ENCODE measurements at regions not wholly inside any gene's neighbourhood (a gene's known extent, or its start where the extent isn't known, plus 50 kb on each side); places are given as distances from the start of the nearest gene placed in this dataset.

- Mint-ChIP-seq H3K27ac (no peak overlapping the region), H3K4me1 (ENCODE audit: low read depth) (no peaks in the 10 kb centered on the region), H3K27me3 (no peaks in the 10 kb centered on the region), H3K9me3 (no peaks in the 10 kb centered on the region), H3K4me3 (no peak overlapping the region), H3K36me3 (no peaks in the 10 kb centered on the region)
- DNase-seq: no peak
- ChIA-PET POLR2A (no interaction called here), CTCF (no interaction called here)
- intact Hi-C loops (cut with micrococcal nuclease): no loop called here
Measured at GRCh38 chr14:71230897-71231296, 323.6 kb downstream of the PCNX1 start.

- Mint-ChIP-seq H3K27ac (no peak overlapping the region), H3K9me3 (no peaks in the 10 kb centered on the region), H3K4me3 (no peak overlapping the region), H3K36me3 (no peaks in the 10 kb centered on the region), H3K4me1 (ENCODE audit: low read depth) (no peaks in the 10 kb centered on the region), H3K27me3 (no peaks in the 10 kb centered on the region)
- peak; percentile 16 for DNase-seq
- intact Hi-C loops (cut with micrococcal nuclease): no loop called here
- ChIA-PET POLR2A (no interaction called here), CTCF (no interaction called here)
Measured at GRCh38 chr14:71231521-71232393, 324.5 kb downstream of the PCNX1 start.

DNA sequence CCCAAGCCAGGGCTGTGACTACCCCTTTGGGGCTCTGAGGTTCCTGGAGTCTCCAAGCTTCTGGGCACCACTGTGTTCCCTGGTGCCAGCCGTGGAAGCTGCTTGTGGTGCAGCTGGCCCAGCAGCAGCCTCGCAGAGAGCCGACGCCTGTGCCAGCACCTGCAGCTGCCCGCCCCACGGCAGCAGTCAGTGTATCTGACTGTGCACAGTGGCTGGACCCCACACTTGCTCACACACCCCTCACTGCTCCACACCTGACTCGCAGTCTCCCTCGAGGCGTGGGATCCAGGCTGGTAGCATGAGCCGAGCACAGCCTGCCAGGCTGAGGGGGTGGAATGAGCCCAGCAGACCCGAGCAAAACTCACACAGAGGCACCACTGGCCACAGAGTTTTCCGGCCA lies 325.2 kb downstream of the PCNX1 start:
- H3K4me3 Mint-ChIP-seq: no peak overlapping the region
- H3K4me1 Mint-ChIP-seq (ENCODE audit: low read depth): no peaks in the 10 kb centered on the region
- no peaks in the 10 kb centered on the region for H3K27me3 Mint-ChIP-seq
- H3K36me3 Mint-ChIP-seq: no peaks in the 10 kb centered on the region
- H3K9me3 Mint-ChIP-seq: no peaks in the 10 kb centered on the region
- intact Hi-C loops (cut with micrococcal nuclease): no loop called here
- POLR2A ChIA-PET: no interaction called here
- no peak overlapping the region for H3K27ac Mint-ChIP-seq
- no peak for DNase-seq
- CTCF ChIA-PET: no interaction called here

GRCh38 chr14:71235875-71236274 lies 328.6 kb downstream of the PCNX1 start:
- Mint-ChIP-seq H3K9me3 (no peaks in the 10 kb centered on the region), H3K36me3 (no peaks in the 10 kb centered on the region), H3K4me1 (ENCODE audit: low read depth) (no peaks in the 10 kb centered on the region), H3K4me3 (no peak overlapping the region), H3K27me3 (no peaks in the 10 kb centered on the region), H3K27ac (no peak overlapping the region)
- intact Hi-C loops (cut with micrococcal nuclease): no loop called here
- POLR2A ChIA-PET: no interaction called here
- DNase-seq: no peak
- CTCF ChIA-PET: interaction anchor here (0.6 kb wide), 1 partner anchor 63 kb away, joined by 3 read pairs; no protein-coding TSS in a partner anchor

DNA sequence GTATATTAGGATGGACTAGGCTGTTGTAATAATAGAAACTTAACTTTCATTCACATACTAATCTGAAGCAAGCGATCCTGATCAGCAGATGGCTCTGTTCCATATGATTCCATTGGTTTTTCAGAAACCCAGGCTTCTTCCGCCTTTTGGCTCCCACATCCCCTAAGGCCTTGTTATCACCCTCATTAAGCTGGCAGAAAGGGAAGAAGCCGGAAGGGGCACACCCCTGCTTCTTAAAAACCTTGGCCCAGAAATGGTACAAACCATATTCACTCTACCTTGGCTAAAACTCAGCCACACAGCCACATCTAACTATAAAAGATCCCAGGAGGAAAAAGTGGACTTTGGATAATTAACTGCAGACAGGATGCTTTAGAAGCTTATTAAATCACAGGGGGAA lies 329.2 kb downstream of the PCNX1 start:
- H3K4me3 Mint-ChIP-seq: no peak overlapping the region
- H3K27ac Mint-ChIP-seq: no peak overlapping the region
- no peaks in the 10 kb centered on the region for H3K9me3 Mint-ChIP-seq
- POLR2A ChIA-PET: no interaction called here
- no peaks in the 10 kb centered on the region for H3K36me3 Mint-ChIP-seq
- intact Hi-C loops (cut with micrococcal nuclease): no loop called here
- no peaks in the 10 kb centered on the region for H3K27me3 Mint-ChIP-seq
- DNase-seq: no peak
- no peaks in the 10 kb centered on the region for H3K4me1 Mint-ChIP-seq (ENCODE audit: low read depth)
- CTCF ChIA-PET: interaction anchor here (0.6 kb wide), 1 partner anchor 62 kb away, joined by 3 read pairs; no protein-coding TSS in a partner anchor

- H3K9me3 Mint-ChIP-seq: no peaks in the 10 kb centered on the region
- H3K27ac Mint-ChIP-seq: no peak overlapping the region
- no peaks in the 10 kb centered on the region for H3K36me3 Mint-ChIP-seq
- intact Hi-C loops (cut with micrococcal nuclease): no loop called here
- no peaks in the 10 kb centered on the region for H3K27me3 Mint-ChIP-seq
- no peak for DNase-seq
- no peak overlapping the region for H3K4me3 Mint-ChIP-seq
- ChIA-PET CTCF (no interaction called here), POLR2A (no interaction called here)
- H3K4me1 Mint-ChIP-seq (ENCODE audit: low read depth): no peaks in the 10 kb centered on the region
Measured at GRCh38 chr14:71237556-71237955, 330.3 kb downstream of the PCNX1 start.

- Mint-ChIP-seq H3K36me3 (no peaks in the 10 kb centered on the region), H3K4me1 (ENCODE audit: low read depth) (no peaks in the 10 kb centered on the region), H3K4me3 (no peak overlapping the region), H3K9me3 (no peaks in the 10 kb centered on the region), H3K27ac (no peak overlapping the region), H3K27me3 (no peaks in the 10 kb centered on the region)
- CTCF ChIA-PET: no interaction called here
- POLR2A ChIA-PET: no interaction called here
- intact Hi-C loops (cut with micrococcal nuclease): no loop called here
- DNase-seq: no peak
Measured at GRCh38 chr14:71238835-71239234, 331.6 kb downstream of the PCNX1 start.

DNA sequence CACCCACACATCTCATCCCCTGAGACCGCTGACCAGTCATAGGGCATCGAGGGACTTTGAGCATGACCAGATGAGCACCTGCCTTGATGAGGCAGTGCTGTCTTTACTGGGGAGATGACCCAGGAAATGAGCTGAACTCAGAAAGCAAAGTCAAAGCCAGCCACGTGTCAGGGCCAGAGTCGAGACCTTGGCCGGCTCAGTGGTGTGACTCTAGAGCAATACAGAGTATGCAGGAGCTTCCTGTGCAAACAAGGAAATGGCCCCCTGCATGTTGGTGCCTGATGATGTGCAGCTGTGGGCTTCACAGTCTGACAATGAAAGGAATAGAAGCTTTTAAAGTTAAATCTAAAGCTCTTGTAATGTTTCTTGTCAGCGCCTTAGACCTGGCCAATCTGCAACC lies 332.9 kb downstream of the PCNX1 start:
- no peaks in the 10 kb centered on the region for H3K27me3 Mint-ChIP-seq

GRCh38 chr14:71240866-71241520 lies 333.7 kb downstream of the PCNX1 start:
- H3K9me3 Mint-ChIP-seq: no peaks in the 10 kb centered on the region
- no peak overlapping the region for H3K27ac Mint-ChIP-seq
- peaks cover 6% of the 10 kb centered on the region for H3K4me1 Mint-ChIP-seq (ENCODE audit: low read depth)
- ChIA-PET POLR2A (no interaction called here), CTCF (no interaction called here)
- H3K27me3 Mint-ChIP-seq: no peaks in the 10 kb centered on the region
- no peaks in the 10 kb centered on the region for H3K36me3 Mint-ChIP-seq
- DNase-seq: no peak
- intact Hi-C loops (cut with micrococcal nuclease): no loop called here
- no peak overlapping the region for H3K4me3 Mint-ChIP-seq

More for the DNA sequence above, 332.9 kb downstream of the PCNX1 start:
- no peaks in the 10 kb centered on the region for H3K9me3 Mint-ChIP-seq
- no peak for DNase-seq
- ChIA-PET POLR2A (no interaction called here), CTCF (no interaction called here)
- intact Hi-C loops (cut with micrococcal nuclease): no loop called here
- no peaks in the 10 kb centered on the region for H3K36me3 Mint-ChIP-seq
- no peak overlapping the region for H3K27ac Mint-ChIP-seq
- no peak overlapping the region for H3K4me3 Mint-ChIP-seq
- no peaks in the 10 kb centered on the region for H3K4me1 Mint-ChIP-seq (ENCODE audit: low read depth)

DNA sequence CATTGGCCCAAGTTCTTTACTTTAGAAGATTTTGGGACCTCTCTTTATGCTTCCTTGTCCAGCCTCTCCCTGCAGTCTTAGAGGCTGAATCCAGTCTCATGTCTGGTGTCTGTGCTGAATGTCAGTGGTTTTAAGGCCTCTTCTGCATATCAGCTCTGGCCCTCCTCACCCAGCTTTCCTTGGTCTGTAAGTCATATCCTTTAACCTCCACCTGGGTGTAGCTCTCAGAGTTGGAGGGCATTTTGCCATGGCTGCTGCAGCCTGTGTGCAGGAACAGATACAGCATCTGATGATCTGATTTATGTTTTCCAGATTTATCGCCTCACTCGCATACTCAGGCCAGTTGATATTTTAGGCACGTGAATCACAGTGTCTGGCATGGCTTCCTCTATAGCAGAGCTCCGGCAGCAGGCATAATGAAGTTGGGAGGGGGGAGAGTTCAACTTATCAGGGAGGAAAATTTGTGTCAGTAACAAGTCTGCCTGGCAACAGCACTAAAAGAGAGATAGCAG lies 335.0 kb downstream of the PCNX1 start:
- Mint-ChIP-seq H3K4me3 (no peak overlapping the region), H3K4me1 (ENCODE audit: low read depth) (peaks cover 16% of the 10 kb centered on the region), H3K27ac (no peak overlapping the region), H3K27me3 (no peaks in the 10 kb centered on the region), H3K9me3 (peaks cover 8% of the 10 kb centered on the region), H3K36me3 (peaks cover 1% of the 10 kb centered on the region)
- ChIA-PET CTCF (no interaction called here), POLR2A (no interaction called here)
- no peak for DNase-seq
- intact Hi-C loops (cut with micrococcal nuclease): no loop called here

DNA sequence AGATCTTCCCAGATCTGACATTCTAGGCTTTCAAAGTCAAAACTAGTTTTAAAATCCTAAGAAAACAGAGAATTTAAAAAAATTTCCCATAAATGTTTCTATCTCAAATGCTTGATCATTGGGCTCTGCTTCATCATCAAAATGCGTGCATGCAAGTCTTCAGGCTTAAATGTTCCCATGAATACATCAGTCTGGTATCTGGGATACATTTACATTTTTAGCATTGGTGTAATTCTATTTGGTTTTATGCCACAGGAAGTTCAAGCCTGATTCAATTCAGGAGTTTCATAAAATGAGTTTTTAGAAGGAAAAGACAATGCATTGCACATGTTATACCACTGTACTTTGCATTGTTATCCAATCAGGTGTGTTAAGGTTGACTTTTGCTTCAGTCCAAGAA lies 336.4 kb downstream of the PCNX1 start:
- ChIA-PET CTCF (no interaction called here), POLR2A (no interaction called here)
- H3K4me1 Mint-ChIP-seq (ENCODE audit: low read depth): peaks cover 17% of the 10 kb centered on the region
- H3K36me3 Mint-ChIP-seq: peaks cover 1% of the 10 kb centered on the region
- no peak for DNase-seq
- H3K27me3 Mint-ChIP-seq: no peaks in the 10 kb centered on the region
- no peak overlapping the region for H3K27ac Mint-ChIP-seq
- H3K9me3 Mint-ChIP-seq: peaks cover 14% of the 10 kb centered on the region
- no peak overlapping the region for H3K4me3 Mint-ChIP-seq
- intact Hi-C loops (cut with micrococcal nuclease): no loop called here

DNA sequence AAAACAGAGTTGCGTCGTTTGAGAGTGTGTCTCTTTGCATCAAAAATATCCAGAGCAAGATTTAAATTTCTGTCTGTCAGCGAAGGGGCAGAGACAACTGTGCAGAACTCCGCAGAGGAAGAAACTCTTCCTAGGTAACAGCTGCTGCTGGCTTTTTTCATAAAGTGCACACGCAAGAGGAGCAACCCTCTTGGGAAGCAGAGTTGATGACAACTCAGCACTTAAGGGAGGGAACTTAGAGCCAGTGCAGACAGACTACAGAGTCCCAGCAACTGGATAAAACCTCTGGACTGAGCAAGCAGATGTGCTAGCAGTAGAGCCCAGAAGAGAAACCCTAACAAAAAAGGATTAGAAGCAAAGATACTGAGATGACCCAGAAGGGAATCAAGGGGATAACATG lies 337.1 kb downstream of the PCNX1 start:
- Mint-ChIP-seq H3K9me3 (peaks cover 14% of the 10 kb centered on the region), H3K27ac (no peak overlapping the region), H3K4me1 (ENCODE audit: low read depth) (peaks cover 17% of the 10 kb centered on the region), H3K36me3 (peaks cover 1% of the 10 kb centered on the region), H3K27me3 (no peaks in the 10 kb centered on the region), H3K4me3 (no peak overlapping the region)
- POLR2A ChIA-PET: no interaction called here
- no peak for DNase-seq
- CTCF ChIA-PET: no interaction called here
- intact Hi-C loops (cut with micrococcal nuclease): no loop called here

Data from activated CD4-positive, alpha-beta memory T cell treated with anti-CD3 and anti-CD28 coated beads for 36 hours (primary cell).